ENCODE measurements at regions not wholly inside any gene's neighbourhood (a gene's known extent, or its start where the extent isn't known, plus 50 kb on each side); places are given as distances from the start of the nearest gene placed in this dataset.
"Not testable (repeated sequence)": the region's sequence is repeated elsewhere in the genome, so short reads cannot be mapped to it uniquely, and the experiment has no call there.

DNA sequence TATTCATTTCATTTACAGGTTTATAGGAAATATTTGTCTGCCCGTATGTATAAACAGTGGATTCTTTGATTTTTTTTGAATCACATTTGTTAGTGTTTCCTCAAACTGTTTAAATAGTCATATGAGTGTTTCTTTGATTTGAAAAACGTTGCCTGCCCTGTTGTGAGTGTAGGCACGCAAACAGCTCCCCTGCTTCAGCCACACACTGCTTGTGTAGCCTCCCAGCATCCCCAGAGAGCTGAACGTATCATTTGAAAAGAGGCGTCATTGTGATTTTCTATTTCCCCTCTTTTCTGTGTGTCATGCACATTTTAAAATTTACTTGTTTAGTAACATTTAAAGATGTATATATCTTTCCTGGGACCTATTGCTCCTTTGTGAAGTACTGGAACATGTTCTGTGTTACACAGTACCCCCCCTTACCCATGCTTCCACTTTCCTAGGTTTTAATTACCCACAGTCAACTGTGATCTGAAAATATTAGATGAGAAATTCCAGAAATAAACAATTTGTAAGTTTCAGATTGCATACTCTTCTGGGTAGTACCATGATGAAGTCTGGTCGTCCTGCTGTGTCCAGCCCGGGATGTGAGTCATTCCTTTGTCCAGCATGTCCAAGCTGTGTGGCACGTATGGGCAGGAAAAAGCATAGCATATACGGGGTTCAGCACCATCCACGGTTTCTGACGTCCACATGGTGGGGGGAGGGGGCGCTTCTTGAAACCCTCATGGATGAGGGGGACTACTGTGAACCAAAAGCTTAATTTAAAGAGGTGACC lies 78.7 kb downstream of the NPIPB11 start:
- H3K9me2 ChIP-seq (ENCODE audit: insufficient read depth, low read length); H4K20me1 ChIP-seq (ENCODE audit: insufficient read depth); H3K27me3 ChIP-seq (ENCODE audit: insufficient read depth, low read depth, low read length); H3K36me3 ChIP-seq (ENCODE audit: insufficient read depth, low read length); H3K27ac ChIP-seq (ENCODE audit: low read length); H2AFZ ChIP-seq (ENCODE audit: low read depth, low read length); H3K9ac ChIP-seq (ENCODE audit: low read length); H3K4me2 ChIP-seq (ENCODE audit: low read length); H3K4me3 ChIP-seq (ENCODE audit: low read length); H3K79me2 ChIP-seq (replicated peaks; ENCODE audit: insufficient read depth, low read length); H3F3A ChIP-seq (ENCODE audit: insufficient read depth, low read length, poor library complexity, severe bottlenecking); H3K9me3 ChIP-seq (ENCODE audit: low read length): not testable (repeated sequence)

DNA sequence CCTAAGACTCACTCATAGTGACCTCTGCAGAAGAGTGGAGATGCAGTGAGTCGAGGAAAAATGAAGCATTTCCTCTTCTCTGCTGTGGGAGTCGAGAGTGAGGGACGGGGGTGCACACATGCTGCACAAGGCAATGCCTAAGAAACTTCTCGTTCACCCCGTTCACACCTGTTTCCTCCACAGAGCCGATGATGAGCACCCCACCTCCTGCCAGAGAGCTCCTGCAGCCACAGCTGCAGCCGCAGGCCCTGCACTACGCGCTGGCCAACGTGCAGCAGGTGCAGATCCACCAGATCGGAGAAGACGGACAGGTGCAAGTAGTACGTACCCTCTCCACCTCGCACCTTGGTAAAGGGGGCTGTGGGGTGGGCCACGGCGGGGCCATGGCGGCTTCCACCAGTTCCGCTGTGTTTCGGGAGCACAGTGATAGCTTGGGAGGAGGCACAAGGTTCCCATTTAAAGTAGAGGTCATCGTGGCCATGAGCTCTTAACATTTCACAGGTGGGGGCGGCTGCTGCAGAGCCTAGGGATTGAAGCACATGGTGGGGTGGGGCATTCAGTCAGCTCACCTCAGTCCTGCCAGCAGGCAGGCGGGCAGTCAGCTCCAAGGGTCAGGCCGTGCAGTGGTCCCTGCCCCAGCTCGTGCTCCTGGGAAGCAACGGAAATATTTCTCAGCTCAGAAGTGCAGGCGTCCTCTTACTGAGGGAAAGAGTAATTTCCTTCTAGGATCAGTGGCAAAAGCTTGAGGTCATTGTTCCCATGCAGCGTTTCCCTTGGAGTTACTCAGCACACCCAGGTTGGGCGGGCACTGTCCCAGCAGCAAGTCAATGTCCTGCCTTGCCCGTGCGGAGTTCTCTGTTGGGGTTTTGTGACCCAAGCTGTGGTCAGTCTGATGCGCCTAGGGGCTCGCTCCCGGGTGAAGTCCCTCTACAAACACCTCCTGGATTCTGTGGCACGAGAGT lies 80.1 kb downstream of the NPIPB11 start:
- not testable (repeated sequence) for H3K9me3 ChIP-seq (ENCODE audit: low read length); H3K4me2 ChIP-seq (ENCODE audit: low read length); H3K4me3 ChIP-seq (ENCODE audit: low read length); H3F3A ChIP-seq (ENCODE audit: insufficient read depth, low read length, poor library complexity, severe bottlenecking); H3K9ac ChIP-seq (ENCODE audit: low read length); H3K9me2 ChIP-seq (ENCODE audit: insufficient read depth, low read length); H3K36me3 ChIP-seq (ENCODE audit: insufficient read depth, low read length); H3K79me2 ChIP-seq (replicated peaks; ENCODE audit: insufficient read depth, low read length); H3K27me3 ChIP-seq (ENCODE audit: insufficient read depth, low read depth, low read length); H2AFZ ChIP-seq (ENCODE audit: low read depth, low read length); H3K27ac ChIP-seq (ENCODE audit: low read length); H4K20me1 ChIP-seq (ENCODE audit: insufficient read depth)

DNA sequence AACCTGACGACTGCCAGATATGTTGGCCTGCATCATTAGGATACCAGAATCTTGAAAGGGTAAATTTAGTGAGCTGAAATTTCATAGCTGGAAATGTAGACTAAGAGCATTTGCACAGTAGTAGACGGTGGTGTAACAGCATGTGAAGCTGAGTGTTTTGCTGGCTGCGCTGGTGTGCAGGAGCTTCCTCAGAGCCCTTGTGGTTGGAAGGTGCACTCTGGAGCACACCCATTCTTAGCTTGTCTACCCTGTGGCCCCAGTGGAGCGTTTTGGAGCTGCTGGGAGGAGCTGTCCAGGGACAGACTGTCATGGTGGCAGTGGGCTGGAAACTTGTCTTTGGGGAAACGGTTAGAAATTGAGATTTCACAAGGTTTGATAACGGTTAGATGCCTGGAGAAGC lies 82.8 kb downstream of the NPIPB11 start:
- not testable (repeated sequence) for H3K36me3 ChIP-seq (ENCODE audit: insufficient read depth, low read length); H3K4me3 ChIP-seq (ENCODE audit: low read length); H3K9me3 ChIP-seq (ENCODE audit: low read length); H3F3A ChIP-seq (ENCODE audit: insufficient read depth, low read length, poor library complexity, severe bottlenecking); H3K9ac ChIP-seq (ENCODE audit: low read length); H4K20me1 ChIP-seq (ENCODE audit: insufficient read depth); H2AFZ ChIP-seq (ENCODE audit: low read depth, low read length); H3K4me2 ChIP-seq (ENCODE audit: low read length); H3K9me2 ChIP-seq (ENCODE audit: insufficient read depth, low read length); H3K79me2 ChIP-seq (replicated peaks; ENCODE audit: insufficient read depth, low read length); H3K27ac ChIP-seq (ENCODE audit: low read length); H3K27me3 ChIP-seq (ENCODE audit: insufficient read depth, low read depth, low read length)

- H2AFZ ChIP-seq (ENCODE audit: low read depth, low read length): no peak overlapping the region
- no peaks in the 10 kb centered on the region for H3K27me3 ChIP-seq (ENCODE audit: insufficient read depth, low read depth, low read length)
- H3K4me2 ChIP-seq (ENCODE audit: low read length): no peak overlapping the region
- TF ChIP-seq SMC3 (conservative IDR thresholded peaks at IDR 0.05; ENCODE audit: poor library complexity) (no peak), CTCF (IDR thresholded peaks at IDR 0.05; ENCODE audit: poor library complexity, severe bottlenecking) (no peak), EZH2 (IDR thresholded peaks at IDR 0.05; ENCODE audit: borderline replicate concordance, insufficient read depth, low read length, poor library complexity, severe bottlenecking) (no peak)
- H4K20me1 ChIP-seq (ENCODE audit: insufficient read depth): no peaks in the 10 kb centered on the region
- no peak overlapping the region for H3K4me3 ChIP-seq (ENCODE audit: low read length)
- no peaks in the 10 kb centered on the region for H3F3A ChIP-seq (ENCODE audit: insufficient read depth, low read length, poor library complexity, severe bottlenecking)
- no peaks in the 10 kb centered on the region for H3K79me2 ChIP-seq (replicated peaks; ENCODE audit: insufficient read depth, low read length)
- H3K36me3 ChIP-seq (ENCODE audit: insufficient read depth, low read length): no peaks in the 10 kb centered on the region
- H3K9me2 ChIP-seq (ENCODE audit: insufficient read depth, low read length): no peaks in the 10 kb centered on the region
- H3K9ac ChIP-seq (ENCODE audit: low read length): no peak overlapping the region
- H3K9me3 ChIP-seq (ENCODE audit: low read length): no peaks in the 10 kb centered on the region
- no peak overlapping the region for H3K27ac ChIP-seq (ENCODE audit: low read length)
These were observed 84.9 kb downstream of the NPIPB11 start for GRCh38 chr16:29321585-29321984.
